Effector CD4-positive, alpha-beta T cell (primary cell): ENCODE measurements at regions not wholly inside any gene's neighbourhood (a gene's known extent, or its start where the extent isn't known, plus 50 kb on each side); places are given as distances from the start of the nearest gene placed in this dataset.

Experiments
- DNase-seq: peaks from one replicate; pipeline ENCODE4 v3.0.0-alpha.2; 2020

DNA sequence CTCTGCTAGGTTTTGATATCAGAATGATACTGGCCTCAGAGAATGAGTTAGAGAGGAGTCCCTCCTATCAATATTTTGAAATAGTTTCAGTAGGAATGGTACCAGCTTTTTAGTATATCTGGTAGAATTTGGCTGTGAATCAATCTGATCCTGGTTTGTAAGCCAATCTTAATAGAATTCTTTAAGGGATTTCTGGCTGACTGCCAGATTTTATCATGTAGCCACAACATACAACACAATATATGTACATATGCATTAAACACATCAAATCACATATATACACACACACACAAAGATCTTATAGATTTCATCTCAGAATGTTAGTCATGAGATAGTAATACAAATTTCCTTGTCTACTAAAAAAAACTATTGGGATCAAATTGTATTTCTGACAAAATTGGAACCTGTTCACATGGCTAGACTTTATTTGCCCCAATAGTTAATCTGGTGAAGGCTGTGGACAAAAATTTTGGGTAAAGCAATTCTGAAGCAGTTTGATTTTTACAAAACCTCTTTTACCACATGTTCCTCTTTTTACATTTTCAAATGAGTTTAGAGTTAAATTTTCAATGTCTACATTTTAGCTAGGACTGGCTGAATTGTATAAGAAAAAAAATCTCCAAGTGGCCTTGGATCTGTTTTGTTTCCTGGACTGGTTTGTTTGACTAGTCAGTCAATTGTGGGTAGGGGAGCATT lies 151.7 kb downstream of the FASLG start:
- no peak for DNase-seq

GRCh38 chr1:172811694-172812093 lies 152.8 kb downstream of the FASLG start:
- DNase-seq: no peak

DNA sequence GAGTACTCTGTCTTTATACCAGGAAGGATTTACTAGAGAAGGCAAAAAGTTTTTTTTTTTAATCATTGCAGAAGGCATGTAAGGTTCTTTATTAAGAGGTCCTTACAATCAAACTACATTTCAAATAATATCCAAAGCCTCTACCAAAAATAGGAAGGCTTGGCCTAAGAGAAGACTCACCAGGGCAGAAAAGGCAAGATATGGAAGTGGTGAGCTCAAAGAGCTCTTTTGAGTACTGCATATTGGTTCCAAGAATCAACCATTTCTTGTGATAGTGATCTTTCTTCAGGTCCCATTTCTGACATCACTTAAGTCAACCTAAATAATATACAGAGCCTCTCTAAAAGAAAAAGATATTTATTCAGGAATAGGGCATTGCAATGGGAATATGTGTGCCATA lies 153.2 kb downstream of the FASLG start:
- DNase-seq: no peak

- no peak for DNase-seq
These were observed 154.4 kb downstream of the FASLG start for GRCh38 chr1:172813330-172813729.

DNA sequence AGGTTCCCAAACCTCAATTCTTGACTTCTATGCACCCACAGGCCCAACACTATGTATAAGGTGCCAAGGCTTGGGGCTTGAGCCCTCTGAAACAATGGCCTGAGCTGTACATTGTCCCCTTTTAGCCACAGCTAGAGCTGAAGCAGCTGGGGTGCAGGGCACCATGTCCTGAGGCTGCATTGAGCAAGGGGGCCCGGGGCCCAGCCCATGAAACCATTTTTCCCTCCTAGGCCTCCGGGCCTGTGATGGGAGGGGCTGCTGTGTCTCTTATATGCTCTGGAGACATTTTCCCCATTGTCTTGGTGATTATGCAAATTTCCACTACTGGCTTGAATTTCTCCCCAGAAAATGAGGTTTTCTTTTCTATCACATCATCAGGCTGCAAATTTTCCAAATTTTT lies 155.5 kb downstream of the FASLG start:
- no peak for DNase-seq

DNA sequence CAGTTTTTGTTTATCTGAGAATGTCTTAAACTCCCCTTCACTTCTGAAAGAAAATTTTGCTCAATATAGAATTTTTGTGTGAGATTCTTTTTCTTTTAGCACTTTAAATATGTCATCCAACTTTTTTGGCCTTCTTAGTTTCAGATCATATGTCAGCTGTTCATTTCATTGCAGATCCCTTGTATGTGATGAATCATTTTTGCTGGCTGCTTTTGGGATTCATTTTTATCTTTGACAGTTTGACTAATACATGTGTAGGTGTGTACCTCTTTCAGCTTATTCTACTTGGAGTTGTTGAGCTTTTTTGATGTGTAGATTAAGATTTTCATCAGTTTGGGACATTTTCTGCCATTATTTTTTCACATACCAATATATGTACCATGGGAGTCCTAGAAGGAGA lies 156.8 kb downstream of the FASLG start:
- DNase-seq: no peak

GRCh38 chr1:172818841-172819527 lies 160.1 kb downstream of the FASLG start:
- no peak for DNase-seq

- no peak for DNase-seq
These were observed 161.7 kb downstream of the FASLG start for GRCh38 chr1:172820475-172821158.

DNA sequence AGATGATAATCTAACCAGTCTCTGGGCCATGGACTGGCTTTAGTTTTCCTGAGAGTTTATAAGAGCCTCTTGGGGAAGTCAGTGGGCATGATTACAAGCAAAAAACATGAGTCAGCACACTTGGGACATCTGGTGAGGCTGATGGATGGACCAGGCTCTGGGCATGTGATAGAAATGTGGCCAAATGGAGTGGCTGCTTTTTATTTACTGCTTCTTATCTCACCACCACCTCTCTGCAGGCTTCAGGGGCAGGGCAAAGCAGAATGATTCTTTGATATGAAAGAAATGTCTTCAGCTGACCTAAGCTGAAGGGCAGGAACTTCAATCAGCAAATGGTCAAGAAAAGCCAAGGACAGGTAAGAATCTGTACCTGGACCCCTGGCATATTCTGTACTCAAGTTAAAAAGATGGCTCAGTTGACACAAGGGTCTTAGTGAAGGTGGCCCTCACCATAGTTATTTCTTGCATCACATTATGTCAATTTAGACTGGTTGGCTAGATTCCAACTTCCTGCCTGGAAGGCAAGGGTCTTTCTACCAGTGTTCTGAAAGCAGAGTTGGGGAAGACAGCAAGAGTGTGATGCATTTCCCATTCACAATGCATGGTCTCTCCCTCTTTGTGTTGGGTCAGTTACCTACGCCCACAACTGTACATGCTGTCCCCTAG lies 162.8 kb downstream of the FASLG start:
- DNase-seq: no peak

GRCh38 chr1:172822886-172823285 lies 164.0 kb downstream of the FASLG start:
- DNase-seq: no peak

DNA sequence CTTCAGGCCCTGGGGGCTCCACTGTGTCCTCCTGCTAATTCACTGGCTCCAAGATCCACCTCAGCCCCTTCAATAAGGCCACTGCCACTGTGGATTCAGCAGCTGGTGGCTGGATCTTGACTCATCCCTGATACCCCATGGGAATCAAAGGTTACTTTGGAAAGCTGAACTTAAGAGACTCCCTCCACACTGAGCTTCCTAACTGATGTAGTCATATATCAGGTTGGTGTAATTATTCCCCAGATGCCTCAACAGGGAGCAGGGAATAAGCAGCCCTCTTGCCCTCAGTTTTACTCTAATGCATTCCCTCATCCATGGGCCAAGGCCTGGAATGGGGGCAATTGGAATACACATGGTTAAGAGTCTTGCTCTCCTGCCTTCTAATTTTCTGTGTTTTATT lies 164.6 kb downstream of the FASLG start:
- DNase-seq: no peak

- no peak for DNase-seq
These were observed 165.3 kb downstream of the FASLG start for GRCh38 chr1:172824209-172824608.

DNA sequence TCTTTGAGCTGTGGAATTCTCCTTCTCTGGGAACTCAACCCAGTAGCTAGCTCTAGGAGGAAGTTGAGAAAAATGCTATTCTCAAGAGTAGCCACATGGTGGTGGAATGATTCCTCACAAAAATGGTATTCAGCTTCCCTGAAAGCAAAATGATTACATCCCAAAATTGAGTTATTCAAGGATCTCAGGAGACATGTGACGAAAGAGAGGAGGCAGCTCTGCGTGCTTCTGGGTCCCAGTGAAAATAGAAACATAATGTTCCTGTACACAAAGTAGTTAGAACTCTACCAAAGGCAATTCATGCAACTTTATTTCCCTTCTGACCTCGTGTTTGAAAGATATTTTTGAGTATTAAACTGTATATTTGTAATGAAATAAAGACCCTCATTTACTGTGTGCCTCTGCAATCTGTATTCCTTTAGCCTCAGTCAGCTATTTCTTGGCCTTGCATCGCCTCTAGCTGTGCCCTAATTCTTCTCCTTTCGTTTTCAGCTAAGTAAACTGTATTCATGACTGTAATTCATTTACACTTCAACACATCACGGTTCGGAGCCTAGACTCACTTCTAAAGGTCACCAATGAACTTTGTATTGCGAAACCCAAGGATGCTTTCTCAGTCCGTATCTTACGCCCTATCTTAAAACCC lies 167.3 kb downstream of the FASLG start:
- DNase-seq: no peak

DNA sequence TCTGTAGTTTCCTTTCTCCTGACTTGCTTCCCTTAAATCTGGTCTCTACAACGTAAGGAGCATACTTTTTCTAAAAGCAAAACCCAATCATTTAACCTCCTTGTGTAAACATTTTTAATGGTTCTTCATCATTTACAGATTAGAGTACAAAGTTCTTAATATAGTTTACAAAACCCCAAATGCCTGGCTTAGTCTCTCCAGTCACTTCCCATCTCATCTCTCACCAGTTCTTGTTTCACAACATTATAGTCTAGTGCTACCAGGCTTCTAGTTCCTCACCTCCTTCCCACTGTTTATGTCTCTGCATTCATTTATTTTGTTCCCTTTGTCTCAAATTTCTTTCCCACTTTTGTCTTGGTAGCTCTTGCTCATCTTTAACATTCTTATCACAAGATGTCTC lies 168.4 kb downstream of the FASLG start:
- DNase-seq: no peak

GRCh38 chr1:172827841-172828240 lies 168.9 kb downstream of the FASLG start:
- DNase-seq: no peak

- DNase-seq: no peak
These were observed 173.3 kb downstream of the FASLG start for GRCh38 chr1:172832006-172832725.

DNA sequence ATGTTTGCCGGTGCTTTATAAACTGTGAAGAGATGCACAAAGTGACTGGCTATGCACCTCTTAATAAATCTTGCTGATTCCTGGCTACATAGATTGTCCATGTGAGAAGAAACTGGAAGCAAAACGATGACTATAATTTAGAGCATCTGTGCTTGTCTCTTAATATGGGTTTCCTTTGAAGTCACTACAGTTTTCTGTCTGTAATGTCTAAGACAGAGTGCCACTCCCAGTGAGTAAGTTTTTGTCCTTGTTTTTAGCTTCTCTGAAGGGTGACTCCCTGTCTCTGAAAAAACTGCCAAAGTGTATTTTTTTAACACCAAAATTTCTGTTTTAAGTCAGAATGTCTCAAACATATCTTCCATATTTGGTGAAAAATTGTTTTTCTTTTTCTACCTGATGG lies 175.1 kb downstream of the FASLG start:
- DNase-seq: no peak

GRCh38 chr1:172834609-172835008 lies 175.7 kb downstream of the FASLG start:
- DNase-seq: no peak

- no peak for DNase-seq
These were observed 176.9 kb downstream of the FASLG start for GRCh38 chr1:172835834-172836233.

DNA sequence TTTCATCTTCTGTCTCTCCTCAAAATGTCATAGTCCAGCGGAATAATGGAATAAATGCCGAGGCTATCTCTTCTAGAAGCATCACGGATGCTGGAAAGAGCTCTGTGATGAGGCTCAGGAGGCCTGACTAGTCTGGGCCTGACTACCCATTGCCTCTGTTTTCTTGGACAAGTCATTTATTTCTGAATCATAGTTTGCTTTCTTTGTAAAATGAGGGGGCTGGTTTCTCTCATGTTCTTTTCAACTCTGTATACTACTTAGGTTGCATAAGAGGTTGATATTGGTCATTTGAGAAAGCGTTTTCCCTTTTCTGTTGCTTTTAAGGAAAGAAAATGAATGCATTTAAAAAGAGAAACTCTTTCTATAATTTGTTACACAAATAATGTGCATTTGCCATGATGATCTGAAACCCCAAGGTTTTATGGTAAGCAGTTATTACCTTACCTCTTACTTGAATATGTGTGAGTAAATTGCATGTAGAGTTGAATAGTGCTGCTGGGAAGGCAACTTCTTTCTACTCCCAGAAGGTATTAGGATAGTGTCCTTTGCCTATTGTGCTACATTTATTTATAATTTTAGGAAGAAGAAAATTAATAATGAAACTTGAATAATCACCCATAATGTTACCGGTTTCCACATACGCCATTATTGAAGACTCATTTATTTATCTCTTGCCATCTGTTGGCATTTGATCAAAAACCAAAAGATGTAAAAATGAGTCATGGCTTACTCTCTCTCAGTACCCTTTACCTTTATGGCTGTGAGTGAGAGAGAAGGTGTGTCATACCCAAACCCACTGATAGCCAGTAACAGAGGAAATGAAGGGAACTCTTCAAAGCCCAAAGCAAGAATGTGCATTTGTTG lies 179.1 kb downstream of the FASLG start:
- no peak for DNase-seq

DNA sequence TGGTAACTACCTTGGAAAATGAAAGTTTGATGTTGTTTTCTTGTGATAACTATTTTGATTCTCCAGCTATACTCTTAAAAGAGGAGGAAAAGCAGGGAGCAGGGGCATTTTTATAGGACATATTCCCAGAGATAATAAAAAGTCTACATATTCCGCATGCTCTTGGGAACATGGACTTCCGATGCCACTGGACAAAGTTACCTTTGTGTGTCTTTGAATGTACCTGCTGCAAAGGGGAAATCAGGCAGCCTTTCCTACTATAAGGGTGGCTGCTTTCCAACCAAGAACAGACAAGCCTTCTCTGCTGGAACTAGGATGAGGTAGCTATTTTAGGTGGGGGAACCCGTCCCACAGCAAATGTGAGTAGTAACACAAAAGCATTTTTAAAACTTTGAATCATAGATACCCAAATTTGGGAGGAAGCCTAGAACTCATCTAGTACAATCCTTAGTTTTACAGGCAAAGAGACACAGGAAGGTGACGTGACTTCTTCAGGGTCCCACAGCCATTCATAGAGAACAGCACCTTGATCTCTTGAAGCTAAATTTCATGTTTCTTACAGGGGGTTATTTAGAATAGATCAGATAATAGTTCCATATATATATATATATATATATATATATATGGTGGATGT lies 179.9 kb downstream of the FASLG start:
- no peak for DNase-seq
